ENCODE measurements at regions not wholly inside any gene's neighbourhood (a gene's known extent, or its start where the extent isn't known, plus 50 kb on each side); places are given as distances from the start of the nearest gene placed in this dataset.

DNA sequence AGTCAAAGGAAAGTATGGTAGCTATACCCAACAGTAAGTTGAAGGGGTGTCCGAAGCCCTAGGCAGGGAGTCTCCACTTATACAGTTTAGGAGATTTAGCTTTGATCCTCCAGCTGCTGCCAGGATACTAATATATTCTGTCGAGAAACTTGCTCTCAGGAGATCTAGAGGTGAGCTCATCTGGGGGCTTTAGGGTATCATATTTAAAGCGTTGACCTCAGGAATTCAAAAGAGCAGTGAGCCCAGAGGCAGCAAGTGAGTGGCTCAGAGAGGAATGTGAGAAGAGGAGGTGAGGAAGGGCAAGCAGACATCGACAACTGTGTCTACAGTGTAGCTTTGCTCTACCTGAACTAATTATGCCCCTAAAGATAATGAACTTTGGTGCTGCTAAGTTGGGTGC, 245.1 kb upstream of the LRTM1 start:
- no peak for DNase-seq

GRCh38 chr3:55170444-55170843, 242.6 kb upstream of the LRTM1 start:
- DNase-seq, result no peak

- DNase-seq, result no peak
Measured at GRCh38 chr3:55169608-55170072, 241.8 kb upstream of the LRTM1 start.

- no peak for DNase-seq
Measured at GRCh38 chr3:55169161-55169560, 241.3 kb upstream of the LRTM1 start.

DNA sequence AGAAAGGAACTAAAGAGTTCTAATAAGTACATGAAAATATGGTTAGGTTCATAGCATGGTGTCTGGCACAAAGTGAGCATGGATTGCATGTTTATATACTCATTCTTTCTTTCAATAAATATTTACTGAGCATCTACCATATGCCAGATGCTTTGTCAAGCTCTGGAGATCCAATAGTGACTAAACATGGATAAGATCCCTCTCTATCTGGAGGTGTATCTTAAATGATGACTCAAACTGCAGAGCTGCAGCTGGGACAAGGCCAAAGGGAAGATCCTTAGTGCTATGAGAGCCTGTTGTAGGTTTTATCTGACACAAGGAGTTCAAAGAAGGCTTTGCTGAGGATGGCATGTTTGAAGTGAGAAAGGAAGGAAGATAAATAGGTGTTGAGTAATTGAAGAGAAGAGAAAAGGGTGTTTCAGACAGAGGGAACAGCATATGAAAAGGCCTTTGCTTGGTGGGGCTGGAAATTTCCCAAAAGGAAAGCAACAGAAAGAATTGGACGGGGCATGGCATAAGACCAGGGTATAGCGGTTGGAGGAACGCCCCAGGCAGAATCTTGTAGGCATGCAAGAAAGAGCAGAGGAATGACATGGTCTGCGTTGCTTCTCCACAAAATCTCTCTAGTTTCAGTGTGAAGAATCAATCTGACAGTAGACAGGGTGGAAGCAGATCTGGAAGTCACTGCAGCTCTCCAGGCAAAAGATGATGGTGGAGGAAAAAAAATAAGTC, 239.9 kb upstream of the LRTM1 start:
- DNase-seq, result no peak

- no peak for DNase-seq
Measured at GRCh38 chr3:55166576-55167555, 239.0 kb upstream of the LRTM1 start.

DNA sequence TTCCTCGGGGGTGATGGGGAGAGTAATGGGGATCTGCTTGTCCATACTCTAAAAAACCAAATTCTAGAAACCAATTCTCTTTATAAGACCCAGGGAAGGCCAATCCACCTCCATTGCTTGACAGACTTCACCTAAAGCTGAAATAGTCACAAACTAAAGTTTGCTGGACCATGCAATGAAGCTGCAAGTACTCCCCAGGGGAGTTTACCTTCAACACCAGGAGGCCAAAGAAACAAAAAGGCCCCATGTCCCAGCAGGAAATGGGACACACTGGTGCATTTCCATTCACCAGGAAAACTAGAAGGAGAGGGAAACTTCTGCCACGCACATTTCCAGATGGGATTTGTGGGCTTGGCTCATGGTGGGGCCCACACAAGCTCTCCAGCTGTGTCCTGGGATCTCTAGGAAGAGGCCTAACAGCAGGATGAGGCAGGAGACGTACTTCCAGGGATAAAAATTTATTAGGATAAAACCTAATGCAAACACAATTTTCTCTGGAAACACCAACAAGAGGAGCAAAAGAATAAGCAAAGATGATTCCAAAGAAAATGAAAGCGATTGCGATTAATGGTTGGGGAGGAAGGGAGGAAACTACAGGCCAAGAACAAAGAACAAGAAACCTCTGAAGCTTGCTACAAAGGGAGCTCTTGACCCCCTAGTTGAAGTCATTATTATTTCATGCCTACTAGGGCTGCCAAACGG, 238.0 kb upstream of the LRTM1 start:
- no peak for DNase-seq

DNA sequence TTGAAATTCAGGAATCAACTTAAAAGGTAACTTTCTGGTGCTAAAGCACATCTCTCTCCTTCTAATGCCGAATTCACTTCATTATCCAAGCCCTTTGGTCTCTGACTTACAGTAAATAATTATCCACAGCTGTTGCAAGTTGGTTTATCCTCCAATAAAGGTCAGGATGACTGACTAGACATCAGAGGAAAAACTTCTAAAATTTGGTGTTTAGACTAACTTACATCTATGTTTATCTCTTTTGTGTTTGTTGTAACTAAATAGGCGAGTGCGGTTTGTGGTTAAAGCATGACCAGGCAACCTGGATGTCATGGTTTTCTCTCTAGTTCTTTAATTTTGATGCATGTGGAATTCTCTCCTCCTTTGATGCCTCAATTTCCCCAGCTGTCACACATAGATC, 237.4 kb upstream of the LRTM1 start:
- DNase-seq, result no peak

- no peak for DNase-seq
Measured at GRCh38 chr3:55164876-55165275, 237.0 kb upstream of the LRTM1 start.

DNA sequence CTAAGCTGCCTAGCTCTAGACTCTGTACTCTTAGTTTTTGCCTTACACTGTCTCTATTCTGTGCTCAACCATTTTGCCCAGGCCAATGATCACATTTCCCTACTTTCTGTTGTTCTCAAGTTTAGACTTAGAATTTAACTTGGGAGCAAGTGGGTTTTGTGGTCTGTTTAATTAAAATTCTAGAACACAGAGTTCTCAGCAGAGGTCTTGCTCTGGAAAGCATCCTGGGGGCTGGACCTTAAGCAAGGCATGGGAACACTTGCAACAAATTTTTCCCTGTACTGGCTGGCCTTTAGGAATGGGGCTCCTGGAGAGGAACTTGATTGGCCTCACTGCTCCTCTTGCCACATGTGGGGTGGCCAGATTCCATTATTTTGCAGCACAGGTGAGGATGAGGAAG, 236.3 kb upstream of the LRTM1 start:
- no peak for DNase-seq

DNA sequence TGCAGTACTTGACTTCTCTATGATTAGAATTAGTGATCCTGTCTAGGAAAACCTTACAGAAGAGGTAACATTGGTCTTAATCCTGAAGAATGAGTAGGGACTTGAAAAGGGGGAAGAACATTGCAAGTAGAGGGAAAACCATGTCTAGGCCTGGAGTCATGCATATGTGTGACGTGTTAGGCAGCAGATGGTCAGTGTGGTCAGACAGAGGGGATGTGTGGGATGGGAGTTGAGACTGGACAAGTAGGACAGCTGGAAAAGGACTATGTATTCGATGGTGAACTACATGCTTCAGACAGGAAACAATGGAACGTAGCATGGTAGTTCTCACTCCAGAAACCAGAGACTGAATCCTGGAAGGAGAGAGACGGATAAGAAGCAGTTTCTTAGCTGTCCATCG, 235.6 kb upstream of the LRTM1 start:
- no peak for DNase-seq

DNA sequence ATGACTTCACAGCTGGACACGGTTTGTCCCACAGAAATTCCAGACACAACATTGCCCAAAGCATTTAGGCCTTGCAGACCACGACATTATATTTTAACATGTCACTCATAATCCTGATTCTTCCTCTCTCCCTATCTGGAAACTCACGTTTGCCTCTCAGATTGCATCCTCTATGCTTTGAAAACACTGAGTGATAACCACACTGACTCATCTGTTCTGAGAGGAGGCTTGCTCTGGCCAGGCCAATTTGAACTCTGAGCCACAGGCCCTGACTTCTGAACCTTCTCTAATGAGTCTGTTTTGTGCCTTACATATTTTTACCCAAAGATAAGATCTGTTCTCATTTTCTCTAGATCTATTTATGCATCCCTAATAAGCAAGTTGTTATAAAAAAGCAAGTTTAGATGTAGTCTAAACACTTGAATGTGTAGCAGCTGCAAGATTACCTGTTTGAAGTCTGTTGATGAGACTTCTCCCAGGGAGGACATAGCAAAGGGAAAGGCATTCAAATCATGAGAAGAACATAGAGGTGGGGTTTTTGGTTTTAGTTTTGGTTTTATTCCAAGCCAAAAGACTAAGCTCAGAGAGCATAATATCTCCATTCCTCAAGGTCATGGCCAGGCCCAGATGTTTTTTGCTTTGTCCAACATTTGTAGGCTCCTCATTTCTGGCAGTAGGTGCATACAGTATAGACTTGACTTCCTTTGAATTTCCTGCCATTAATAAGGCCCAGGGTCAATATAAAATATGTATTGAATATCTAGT, 234.4 kb upstream of the LRTM1 start:
- DNase-seq, result no peak

- no peak for DNase-seq
Measured at GRCh38 chr3:55161231-55161630, 233.4 kb upstream of the LRTM1 start.

DNA sequence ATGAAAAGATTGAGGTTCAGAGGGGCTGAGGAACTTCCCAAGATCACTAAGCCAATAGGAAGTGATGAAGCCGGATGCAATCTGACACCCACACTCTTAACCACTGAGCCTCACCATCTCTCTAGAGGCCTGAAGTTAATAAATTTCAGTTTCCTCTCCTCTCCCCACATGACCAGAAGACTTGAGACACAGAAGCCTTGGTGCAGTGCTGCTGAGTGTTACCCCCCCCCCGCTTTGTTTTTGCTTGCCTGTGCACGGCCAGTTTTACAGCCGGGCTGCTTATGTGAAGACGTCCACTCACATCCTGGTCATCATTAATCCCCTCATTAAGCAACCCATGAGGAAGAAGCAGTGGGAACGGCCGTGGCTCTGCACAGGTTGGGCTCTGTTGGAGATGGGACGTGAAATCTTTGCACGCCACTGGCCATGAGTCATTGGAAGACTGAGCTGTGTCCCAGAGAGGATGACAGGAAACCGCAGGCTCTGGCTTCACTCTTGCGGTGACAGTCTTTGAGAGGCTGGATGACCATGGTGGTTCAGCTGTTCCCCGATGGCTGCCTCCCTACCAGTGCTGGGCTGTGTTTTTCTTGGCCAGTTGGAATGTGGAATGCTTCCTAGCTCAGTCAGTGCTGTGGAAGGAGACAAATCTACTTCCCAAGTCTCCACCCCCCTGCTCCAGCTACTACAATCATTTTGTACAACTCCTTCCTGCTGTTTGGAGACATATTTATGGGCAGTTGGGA, 232.6 kb upstream of the LRTM1 start:
- DNase-seq, result no peak

GRCh38 chr3:55159711-55160110, 231.9 kb upstream of the LRTM1 start:
- DNase-seq, result no peak

- no peak for DNase-seq
Measured at GRCh38 chr3:55159016-55159415, 231.2 kb upstream of the LRTM1 start.

GRCh38 chr3:55158345-55158744, 230.5 kb upstream of the LRTM1 start:
- no peak for DNase-seq

DNA sequence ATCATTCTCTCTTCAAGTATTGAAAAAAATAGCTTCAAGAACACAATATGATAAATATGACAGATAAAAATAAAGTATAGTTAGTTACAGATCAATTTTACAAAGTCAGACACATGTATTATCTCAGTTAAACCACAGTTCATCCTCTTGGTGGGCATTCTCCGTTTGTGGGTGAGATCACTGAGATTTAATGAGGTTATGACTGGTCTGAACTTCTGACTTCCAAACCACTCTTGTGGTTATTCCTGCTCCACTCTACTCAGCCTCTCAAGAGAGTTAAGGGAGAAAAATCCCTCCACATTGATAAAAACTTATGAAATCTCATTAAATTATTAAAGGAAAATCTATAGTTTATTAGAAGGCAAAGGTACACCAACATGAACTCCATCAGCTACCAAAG, 229.9 kb upstream of the LRTM1 start:
- no peak for DNase-seq

GRCh38 chr3:55156851-55157650, 229.2 kb upstream of the LRTM1 start:
- DNase-seq, result no peak

DNA sequence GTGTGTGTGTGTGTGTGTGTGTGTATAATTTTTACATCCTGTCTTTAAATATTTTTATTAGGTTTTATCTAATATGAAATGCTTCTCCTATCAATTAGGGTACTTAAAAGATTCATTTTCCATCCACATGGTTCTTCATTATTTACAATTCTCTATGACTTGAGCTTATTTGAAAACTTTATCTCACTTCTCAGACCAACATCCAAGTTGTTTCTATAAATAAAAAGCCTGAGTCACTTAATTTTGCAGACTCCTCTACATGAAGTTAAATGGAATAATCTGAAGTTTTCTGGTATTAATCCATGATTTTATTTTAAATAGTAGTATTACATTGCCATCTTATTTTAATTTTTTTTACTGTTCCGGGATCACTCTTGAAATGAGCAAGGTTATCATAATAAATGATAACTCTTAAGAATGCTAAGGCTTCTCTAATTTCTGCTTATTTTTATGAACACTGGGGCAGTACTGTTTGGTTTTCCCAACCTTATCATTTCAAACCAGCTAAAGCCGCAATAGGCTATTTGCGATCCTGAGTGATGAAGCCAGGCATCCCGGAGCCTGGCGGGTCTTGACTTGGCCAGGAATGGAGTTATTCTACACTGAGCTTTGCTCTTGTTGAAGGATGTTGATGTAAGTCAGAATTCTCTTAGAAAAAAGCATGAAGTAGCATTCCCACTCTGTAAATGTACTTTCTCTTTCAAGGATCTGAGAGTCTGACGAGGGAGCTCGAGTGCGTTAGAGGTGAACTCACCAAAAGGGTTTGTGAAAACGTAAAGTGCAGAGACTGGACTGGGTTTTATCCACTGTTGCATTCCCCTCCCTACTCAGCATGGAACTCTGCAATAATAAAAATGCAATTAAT, 220.2 kb upstream of the LRTM1 start:
- DNase-seq, result no peak
